ENCODE measurements at regions not wholly inside any gene's neighbourhood (a gene's known extent, or its start where the extent isn't known, plus 50 kb on each side); places are given as distances from the start of the nearest gene placed in this dataset.
"Not testable (repeated sequence)": the region's sequence is repeated elsewhere in the genome, so short reads cannot be mapped to it uniquely, and the experiment has no call there.

- no peak for DNase-seq
- Histone ChIP-seq H3K9me3 (no peaks in the 10 kb centered on the region), H3K27me3 (no peaks in the 10 kb centered on the region), H3K36me3 (no peaks in the 10 kb centered on the region), H3K4me3 (no peak overlapping the region), H3K4me1 (no peaks in the 10 kb centered on the region), H3K27ac (no peak overlapping the region)
- no peak for TF ChIP-seq CTCF (IDR thresholded peaks at IDR 0.05)
- TF ChIP-seq POLR2A (IDR thresholded peaks at IDR 0.05): no peak
- intact Hi-C loops (cut with DNase I; ENCODE audit: low total_unique reads): no loop called here
Measured at GRCh38 chr2:155574941-155575340, 757.6 kb downstream of the NR4A2 start.

GRCh38 chr2:155547571-155547970 is 785.0 kb downstream of the NR4A2 start:
- Histone ChIP-seq H3K4me3 (no peak overlapping the region), H3K4me1 (no peaks in the 10 kb centered on the region), H3K36me3 (no peaks in the 10 kb centered on the region), H3K27ac (no peak overlapping the region), H3K9me3 (no peaks in the 10 kb centered on the region), H3K27me3 (no peaks in the 10 kb centered on the region)
- TF ChIP-seq CTCF (IDR thresholded peaks at IDR 0.05): no peak
- DNase-seq: no peak
- intact Hi-C loops (cut with DNase I; ENCODE audit: low total_unique reads): no loop called here

GRCh38 chr2:155546721-155547555 is 785.6 kb downstream of the NR4A2 start:
- H3K9me3 ChIP-seq: no peaks in the 10 kb centered on the region
- H3K36me3 ChIP-seq: no peaks in the 10 kb centered on the region
- no peak for TF ChIP-seq POLR2A (IDR thresholded peaks at IDR 0.05)
- no peak for TF ChIP-seq CTCF (IDR thresholded peaks at IDR 0.05)
- no peaks in the 10 kb centered on the region for H3K27me3 ChIP-seq
- no peak for DNase-seq
- H3K4me1 ChIP-seq: no peaks in the 10 kb centered on the region
- peak overlapping the region; percentile 11 to 25 for H3K4me3 ChIP-seq
- intact Hi-C loops (cut with DNase I; ENCODE audit: low total_unique reads): no loop called here
- H3K27ac ChIP-seq: no peak overlapping the region

- DNase-seq; H3K27ac ChIP-seq; H3K27me3 ChIP-seq; H3K4me3 ChIP-seq; H3K36me3 ChIP-seq; H3K4me1 ChIP-seq; H3K9me3 ChIP-seq; intact Hi-C loops (cut with DNase I; ENCODE audit: low total_unique reads): not testable (repeated sequence)
Measured at GRCh38 chr2:155539028-155539427, 793.5 kb downstream of the NR4A2 start.

GRCh38 chr2:155528034-155528433 is 804.5 kb downstream of the NR4A2 start:
- no peak for DNase-seq
- no peak overlapping the region for H3K27ac ChIP-seq
- no peaks in the 10 kb centered on the region for H3K4me1 ChIP-seq
- TF ChIP-seq POLR2A (IDR thresholded peaks at IDR 0.05): no peak
- no peaks in the 10 kb centered on the region for H3K36me3 ChIP-seq
- H3K4me3 ChIP-seq: no peak overlapping the region
- no peaks in the 10 kb centered on the region for H3K9me3 ChIP-seq
- intact Hi-C loops (cut with DNase I; ENCODE audit: low total_unique reads): no loop called here
- no peaks in the 10 kb centered on the region for H3K27me3 ChIP-seq

GRCh38 chr2:155525199-155525598 is 807.3 kb downstream of the NR4A2 start:
- Histone ChIP-seq H3K27ac (no peak overlapping the region), H3K4me1 (no peaks in the 10 kb centered on the region), H3K4me3 (no peak overlapping the region), H3K27me3 (no peaks in the 10 kb centered on the region), H3K9me3 (no peaks in the 10 kb centered on the region), H3K36me3 (no peaks in the 10 kb centered on the region)
- intact Hi-C loops (cut with DNase I; ENCODE audit: low total_unique reads): no loop called here
- no peak for TF ChIP-seq CTCF (IDR thresholded peaks at IDR 0.05)
- DNase-seq: no peak
